GM18868 (cell line): ENCODE measurements at regions not wholly inside any gene's neighbourhood (a gene's known extent, or its start where the extent isn't known, plus 50 kb on each side); places are given as distances from the start of the nearest gene placed in this dataset.
"Not testable (repeated sequence)": the region's sequence is repeated elsewhere in the genome, so short reads cannot be mapped to it uniquely, and the experiment has no call there.

Source experiments
- ATAC-seq: cut with Tn5 transposase; IDR thresholded peaks from one replicate; pipeline ENCODE4 v1.9.1; 2021; ENCODE audit warnings: mild to moderate bottlenecking, moderate library complexity; ENCODE audit not compliant: unreplicated experiment

DNA sequence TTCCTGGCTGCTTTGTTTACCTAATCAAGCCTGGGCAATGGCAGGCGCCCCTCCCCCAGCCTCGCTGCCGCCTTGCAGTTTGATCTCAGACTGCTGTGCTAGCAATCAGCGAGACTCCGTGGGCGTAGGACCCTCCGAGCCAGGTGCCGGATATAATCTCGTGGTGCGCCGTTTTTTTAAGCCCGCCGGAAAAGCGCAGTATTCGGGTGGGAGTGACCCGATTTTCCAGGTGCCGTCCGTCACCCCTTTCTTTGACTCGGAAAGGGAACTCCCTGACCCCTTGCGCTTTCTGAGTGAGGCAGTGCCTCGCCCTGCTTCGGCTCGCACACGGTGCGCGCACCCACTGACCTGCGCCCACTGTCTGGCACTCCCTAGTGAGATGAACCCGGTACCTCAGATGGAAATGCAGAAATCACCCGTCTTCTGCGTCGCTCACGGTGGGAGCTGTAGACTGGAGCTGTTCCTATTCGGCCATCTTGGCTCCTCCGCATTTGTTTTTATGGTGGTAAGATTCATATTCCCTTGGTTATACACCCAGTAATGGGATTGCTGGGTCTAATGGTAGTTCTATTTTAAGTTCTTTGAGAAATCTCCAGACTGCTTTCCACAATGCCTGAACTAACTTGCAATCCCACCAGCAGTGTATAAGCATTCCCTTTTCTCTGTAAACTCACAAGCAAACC, 652.1 kb upstream of the LRFN5 start:
- not testable (repeated sequence) for ATAC-seq

DNA sequence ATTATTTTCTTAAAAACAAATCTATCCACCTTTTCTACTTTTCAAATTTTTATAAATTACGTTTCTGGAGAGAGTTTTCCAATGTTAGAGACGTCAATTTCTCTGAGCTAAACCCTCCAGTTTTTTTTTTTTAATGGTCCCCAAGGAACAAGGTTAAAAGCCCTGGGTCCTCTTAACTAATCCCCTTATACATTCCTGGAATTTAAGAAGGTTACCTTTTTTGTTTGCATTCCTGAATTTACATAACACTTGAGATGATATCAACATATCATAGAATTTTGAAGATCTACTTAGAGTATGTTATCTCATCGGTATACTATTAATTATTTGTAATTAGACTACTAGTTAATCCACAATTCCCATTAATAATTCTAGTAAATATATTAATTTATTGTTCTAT, 662.2 kb upstream of the LRFN5 start:
- no peak for ATAC-seq

DNA sequence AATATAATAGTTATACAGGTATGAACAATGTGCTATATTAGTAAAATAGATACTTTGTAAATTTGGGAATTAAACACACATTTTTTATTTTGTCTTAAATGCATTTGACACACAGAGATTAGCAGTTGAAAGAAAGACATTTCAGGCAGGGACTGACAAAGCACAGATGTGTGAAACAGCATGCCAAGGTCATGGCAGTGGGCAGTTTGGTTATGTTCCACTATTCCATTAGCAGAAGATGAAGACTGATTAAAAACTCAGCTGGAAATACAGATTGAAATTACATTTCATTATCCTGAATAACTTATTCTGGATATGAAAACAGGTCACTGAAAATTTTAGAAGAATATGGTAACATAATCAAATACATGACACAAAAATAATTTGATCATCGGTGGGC, 669.8 kb upstream of the LRFN5 start:
- no peak for ATAC-seq

DNA sequence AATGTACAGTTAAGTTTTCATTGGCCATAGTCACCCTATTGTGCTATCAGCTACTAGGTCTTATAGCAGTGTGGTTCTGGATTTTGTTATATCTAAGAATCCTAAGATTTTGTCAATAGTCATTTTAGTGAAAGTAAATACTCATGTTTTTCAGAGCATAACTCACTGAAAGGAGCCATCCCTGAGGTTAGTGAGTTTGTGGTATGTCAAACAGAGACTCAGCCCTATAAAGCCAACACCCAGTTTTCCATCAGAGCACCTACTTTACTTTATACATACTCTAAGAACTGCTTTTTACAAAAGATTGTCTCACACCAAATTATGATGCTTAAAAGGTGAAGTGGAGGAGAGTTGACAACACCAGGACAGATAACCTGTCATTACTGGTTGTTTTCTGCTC, 686.3 kb upstream of the LRFN5 start:
- ATAC-seq = no peak

DNA sequence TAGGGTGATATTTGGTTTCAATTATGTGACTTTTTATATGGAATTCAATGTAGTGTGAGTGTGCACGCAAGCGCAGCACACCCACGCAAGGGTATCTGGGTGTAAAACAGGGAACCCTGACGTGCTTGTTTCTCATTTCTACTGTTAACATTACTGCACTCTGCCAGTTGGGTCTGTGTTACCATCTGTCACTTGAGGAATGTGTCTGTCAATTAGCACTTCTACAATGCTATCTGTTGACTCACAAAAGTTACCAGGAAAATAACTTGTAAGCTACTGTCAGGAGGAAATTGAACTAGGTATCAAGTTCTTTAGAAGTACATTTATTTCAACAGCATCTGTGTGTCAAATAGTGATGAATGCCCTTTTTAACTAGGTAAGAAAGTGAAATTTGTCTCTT, 695.5 kb upstream of the LRFN5 start:
- no peak for ATAC-seq

DNA sequence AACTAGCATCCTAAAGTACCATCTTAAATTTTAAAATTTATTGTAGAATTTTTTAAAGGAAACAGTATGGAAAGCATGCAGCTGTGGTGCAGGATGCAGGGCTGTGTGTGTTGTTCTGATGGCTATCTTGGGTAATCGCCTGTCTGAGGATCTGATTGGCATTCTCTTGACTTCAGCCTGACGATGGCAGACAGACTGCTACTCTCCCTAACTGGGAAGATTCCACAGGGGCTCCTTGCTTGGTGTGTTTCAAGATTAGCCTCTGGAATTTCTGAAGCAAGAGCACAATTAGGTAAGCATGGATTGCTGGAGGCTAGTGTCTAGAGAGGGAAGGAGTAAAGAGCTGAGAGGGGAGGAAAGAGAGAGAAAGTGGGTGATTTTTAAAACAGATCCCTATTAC, 696.8 kb upstream of the LRFN5 start:
- ATAC-seq = no peak

DNA sequence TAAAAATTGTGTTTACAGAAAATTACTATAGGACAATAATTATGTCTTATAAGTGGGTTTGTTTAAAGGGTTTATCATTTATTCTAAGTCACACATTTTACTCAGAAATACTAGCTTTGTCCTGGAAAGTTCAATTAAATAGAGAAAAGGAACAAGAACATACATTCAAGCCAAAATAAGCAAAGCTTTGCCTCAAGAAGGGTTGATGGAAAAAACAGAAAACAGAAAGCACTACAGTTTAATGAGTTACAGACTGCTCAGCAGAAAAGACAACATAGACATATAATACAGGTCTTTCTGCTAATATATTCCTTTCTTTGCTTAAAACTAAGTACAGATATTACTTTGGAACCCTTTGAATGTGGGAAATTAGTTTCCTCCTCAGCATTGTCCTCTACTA, 703.0 kb upstream of the LRFN5 start:
- no peak for ATAC-seq

DNA sequence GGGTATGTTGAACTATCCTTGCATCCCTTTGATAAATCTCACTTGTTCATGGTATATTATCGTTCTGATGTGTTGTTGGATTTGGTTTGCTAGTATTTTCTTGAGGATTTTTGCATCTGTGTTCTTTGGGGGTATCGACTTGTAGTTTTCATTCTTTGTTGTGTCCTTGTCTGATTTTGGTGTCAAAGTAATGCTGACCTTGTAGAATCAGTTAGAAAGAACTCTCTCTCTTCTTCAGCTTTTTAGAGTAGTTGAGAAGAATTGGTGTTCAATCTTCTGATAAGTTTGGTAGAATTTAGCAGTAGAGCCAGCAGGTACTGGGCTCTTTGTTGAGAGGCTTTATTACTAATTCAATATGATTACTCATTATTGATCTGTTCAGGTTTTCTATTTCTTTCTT, 707.2 kb upstream of the LRFN5 start:
- no peak for ATAC-seq

DNA sequence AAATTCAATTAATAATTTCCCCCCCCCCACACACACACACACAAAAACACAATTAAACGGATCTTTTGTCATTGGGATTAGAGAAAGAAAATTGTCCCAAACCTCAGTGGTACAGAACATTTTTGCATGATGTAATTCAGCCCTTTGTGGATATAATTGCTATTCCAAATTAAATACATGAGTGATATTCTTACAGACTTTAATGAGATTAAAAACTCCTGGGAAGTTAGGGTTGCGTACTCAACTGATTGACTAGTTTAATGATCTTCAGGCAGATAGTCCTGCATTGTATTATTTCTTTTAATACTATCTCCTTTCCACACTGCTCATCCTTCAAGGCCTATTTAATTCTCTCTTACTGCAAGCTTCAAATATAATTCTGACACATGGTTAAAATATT, 711.8 kb upstream of the LRFN5 start:
- ATAC-seq = no peak

DNA sequence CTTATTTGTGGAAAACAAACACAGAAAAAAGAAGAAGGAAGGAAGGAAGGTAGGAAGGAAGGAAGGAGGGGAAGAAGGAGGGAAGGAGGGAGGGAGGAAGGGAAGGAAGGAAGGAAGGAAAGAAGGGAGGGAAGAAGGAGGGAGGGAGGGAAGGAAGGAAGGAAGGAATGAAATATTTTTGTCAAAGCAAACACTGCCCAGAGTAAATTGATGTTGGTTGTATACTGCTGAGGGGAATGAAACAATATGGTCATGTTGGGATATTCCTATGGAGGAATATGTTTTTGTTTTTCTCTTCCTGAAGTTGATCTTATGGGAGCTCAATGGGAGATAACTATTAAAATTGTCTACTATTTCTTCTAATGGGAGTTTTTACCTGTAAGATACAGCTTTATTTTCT, 717.5 kb upstream of the LRFN5 start:
- no peak for ATAC-seq

DNA sequence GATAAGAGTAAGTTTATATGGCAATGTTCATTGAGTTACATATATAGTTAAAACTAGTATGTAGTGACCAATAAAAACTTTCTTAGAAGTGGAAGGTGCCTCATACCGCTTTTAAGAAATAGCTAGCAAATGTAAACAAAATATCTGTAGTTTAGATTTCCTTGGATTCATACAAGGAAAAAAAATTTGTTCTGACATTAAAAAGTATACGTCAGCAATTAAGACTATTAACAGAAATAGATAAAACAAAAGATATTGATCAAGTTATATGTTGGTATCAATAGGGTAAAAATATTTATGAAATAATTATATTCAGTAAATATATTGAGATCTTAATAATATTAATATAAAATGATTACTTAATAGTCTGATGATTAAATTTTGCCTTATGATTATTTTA, 718.8 kb upstream of the LRFN5 start:
- ATAC-seq = no peak

DNA sequence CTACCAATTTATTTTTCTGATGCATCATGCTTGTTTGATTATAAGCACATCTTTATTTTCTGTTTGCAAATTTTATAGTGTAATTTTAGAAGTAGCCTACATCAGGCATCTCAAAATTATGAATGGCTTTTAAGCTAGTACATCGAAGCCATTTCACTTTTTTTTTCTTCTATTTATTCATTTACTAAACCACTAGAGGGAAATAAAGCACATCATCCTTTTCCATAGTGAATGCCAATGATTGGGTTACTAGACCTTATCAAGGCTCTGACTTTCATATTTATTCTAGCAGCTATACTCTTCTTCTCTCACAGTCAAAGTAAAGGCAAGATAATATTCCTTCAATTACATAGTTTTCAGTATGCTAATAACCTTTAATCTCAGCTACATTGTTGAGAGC, 736.4 kb upstream of the LRFN5 start:
- ATAC-seq = no peak

DNA sequence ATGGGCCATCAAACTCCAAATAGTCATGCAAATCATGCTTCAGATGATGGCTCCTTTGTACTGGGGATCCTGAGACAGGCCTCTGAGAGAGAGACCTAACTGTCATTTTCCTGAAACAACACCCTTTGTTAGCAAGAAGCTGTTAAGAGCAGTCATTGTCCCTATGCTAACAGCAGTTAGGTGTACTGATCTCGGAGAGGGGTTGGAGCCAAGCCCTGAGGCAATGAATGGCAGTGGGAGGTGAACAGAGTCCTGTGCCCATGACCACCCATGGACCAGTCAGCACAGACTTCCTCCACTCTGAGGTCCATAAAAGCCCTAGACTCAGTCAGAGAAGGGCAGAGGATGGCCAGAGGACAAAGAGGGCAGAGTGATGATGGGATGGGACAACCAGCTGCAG, 747.6 kb upstream of the LRFN5 start:
- ATAC-seq = no peak

DNA sequence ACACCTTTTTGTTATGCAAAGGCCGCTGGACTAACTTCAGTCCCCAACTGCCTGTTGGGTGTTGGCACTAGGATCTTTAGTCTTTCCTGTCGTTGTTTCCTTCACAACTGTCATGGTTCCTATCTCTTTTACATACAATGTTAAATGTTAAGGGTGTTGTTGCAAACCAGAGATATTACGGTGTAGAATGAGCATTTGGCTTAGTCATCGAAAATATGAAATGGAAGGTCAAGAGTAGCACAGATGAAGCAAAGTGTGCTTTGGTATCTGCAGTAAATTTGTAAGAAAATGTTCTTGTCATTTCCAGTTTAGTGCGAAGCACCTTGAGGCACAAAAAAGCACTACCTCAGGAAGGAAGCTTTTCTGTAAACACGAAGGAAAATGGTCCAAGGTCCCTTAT, 751.3 kb upstream of the LRFN5 start:
- ATAC-seq = no peak

DNA sequence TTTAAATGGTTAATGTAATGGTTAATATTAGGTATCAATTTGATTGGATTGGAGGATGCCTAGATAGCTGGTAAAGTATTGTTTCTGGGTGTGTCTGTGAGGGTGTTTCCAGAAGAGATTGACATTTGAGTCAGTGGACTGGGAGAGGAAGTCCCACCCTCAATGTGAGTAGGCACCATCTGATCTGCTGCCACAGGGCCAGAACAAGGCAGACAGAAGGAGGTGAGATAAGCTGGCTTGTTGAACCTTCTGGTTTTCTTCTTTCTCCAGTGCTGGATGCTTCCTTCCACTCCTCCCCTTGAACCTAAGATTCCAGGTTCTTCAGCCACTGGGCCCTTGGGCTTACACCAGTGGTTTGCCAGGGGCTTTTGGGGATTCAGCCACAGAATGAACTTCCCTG, 756.5 kb upstream of the LRFN5 start:
- no peak for ATAC-seq

DNA sequence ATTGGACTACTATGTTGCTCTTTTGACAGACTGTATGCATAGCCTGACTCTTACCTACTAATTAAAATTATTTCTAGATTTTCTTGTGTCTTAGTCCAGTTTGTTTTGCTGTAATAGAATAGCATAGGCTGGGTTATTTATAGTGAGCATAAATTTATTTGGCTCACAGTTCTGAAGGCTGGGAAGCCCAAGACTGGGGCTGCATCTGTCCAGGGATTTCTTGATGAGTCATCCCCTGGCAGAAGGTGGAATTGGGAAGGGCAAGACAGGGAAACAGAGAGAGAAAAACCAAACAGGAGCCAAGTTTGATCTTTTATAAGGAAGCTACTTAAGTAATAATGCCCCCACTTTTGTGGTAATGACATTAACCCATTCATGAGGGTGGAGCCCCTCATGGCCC, 759.2 kb upstream of the LRFN5 start:
- no peak for ATAC-seq

DNA sequence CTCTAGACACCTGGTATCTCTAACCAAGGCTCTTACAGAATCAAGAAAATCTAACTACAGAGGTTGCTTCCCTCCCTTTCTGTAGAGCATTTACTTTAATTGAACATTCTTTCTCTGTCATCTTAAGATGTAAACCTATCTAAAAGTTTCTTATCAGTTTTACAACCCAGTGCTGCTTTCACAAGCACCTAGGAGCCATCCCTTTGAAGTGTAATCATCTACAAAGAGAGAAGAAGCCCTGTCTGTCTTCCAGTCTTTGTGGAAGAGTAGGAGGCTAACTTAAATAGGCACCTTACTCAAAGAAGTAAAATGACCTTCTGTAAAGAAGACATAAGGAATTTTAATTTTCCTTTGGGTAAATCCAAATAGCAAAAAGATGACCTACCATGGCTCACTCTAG, 763.9 kb upstream of the LRFN5 start:
- no peak for ATAC-seq

DNA sequence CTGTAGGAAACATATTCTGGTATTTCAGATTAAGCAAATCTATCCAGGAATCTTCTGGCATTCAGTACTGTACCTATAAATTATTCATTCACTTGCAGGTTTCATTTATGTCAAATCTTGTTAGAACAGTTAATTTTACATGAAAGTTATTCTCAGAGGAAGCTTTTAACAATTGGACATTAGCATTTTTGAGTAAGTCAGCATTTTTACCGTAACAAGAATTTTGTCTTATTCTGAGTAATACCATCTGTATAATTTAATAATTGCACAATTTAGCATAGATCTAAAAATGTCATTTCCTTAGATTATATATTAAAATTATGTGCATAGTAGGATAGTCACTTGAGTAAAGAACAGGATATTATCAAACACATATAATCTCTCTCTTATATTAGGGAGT, 764.8 kb upstream of the LRFN5 start:
- no peak for ATAC-seq

DNA sequence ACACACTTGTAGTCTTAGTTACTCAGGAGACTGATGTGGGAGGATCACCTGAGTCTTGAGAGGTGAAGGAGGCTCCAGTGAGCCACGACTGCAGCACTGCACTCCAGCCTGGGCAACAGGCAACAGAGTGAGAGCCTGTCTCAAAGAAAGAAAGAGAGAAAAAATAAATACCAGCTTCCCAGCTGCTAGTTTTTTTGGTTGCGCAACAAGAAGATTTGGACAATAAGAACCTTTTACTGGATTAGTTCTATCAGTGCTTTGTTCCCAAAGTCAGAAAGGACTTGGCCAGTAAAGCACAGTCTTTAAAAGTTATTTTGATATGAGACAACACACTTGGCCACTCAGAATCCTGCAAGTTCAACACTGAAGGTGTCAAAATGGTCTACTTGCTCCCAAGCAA, 768.1 kb upstream of the LRFN5 start:
- ATAC-seq = no peak

DNA sequence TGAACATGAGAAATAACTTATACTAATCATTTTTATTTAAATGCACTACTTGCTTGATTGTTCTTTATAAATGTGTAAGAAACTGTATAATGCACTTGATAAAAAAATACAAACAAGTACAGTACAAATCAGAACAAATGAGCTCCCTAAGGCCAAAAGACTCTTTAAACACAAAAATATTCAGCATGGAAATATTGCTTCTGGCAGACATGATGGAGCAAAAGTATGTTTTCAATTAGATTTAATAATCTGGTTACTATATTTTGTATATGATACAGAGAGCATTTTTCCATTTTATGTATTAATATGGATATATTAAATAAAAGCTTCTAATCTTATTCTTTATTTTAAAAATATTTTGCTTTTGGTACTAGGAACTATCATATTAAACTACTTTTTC, 800.2 kb upstream of the LRFN5 start:
- ATAC-seq = no peak

DNA sequence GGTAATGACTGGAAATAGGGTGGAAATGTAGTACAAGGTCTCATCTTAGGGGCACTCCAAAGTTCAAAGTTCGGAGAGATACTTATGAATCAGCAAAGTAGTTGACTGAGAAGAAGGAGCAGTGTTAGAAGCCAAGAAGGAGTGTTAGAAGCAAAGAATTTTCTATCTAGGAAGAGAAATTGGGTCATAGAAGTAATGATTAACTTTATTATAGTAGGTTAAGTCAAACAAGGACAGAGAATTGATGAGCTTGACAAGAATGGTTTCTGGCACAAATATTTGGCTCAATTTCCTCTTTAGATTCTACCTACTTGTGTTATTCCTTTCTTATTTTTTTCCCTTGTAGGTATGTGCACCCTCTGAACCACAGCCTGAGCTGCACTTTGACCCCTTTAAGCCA, 810.5 kb upstream of the LRFN5 start:
- ATAC-seq = no peak

DNA sequence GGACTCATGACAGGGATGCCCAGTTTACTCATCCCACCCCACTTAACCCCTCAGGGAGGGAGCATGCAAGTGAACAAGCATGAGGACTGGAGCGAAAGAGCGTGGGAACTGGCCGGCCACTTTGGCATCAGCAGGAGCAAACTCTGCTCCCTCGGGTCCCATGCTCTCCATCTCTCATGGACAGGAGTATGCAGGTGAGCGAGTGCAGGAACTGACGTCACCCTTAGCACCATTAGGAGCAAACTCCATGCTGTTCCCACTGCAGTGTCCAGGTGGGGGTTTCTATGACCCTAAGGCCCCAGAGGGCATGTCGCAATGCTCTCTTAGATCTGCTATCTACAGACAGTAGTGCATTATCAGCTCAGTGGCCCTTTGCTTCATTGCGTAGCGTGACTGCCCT, 821.8 kb upstream of the LRFN5 start:
- no peak for ATAC-seq

DNA sequence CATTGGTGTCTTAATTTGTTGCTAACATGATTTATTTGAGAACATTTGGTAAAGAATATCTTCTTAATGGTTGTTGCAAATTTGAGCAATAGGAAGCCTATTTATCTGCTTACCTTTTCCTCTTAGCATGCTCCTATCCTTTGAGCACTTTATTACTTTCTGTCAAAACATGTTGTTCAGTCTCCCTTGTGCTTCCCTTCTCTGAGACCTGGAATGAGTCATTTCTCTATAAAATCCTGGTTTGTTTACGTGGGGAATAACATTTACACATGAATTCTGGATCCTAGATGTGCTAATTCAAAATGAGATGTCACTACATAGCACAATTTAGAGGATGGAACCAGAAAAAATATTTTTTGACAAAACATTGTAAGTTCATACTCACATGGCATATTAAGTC, 844.0 kb upstream of the LRFN5 start:
- no peak for ATAC-seq

DNA sequence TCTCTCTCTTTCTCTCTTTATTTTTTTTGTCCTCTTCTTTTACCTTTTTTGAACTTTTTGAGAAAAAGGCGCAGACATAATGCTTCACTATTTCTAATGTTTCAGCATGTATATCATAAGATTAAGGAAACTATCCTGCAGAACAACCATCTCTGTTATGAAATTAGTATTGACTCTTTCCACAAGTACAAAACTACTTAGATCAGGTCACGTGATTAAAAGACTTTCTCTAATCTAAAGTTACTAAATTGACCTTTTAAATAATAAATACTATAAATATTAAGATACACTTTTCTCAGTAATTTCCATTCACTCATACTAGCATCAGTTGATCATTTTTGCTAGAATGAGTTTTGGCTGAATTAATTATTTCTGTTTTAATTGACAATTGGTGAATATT, 844.5 kb upstream of the LRFN5 start:
- ATAC-seq = no peak
